GM12878 (cell line): ENCODE measurements at regions not wholly inside any gene's neighbourhood (a gene's known extent, or its start where the extent isn't known, plus 50 kb on each side); places are given as distances from the start of the nearest gene placed in this dataset.

Experiments
- ATAC-seq: fragments of 200-7000 bp; cut with Tn5 transposase; 3 replicates; pipeline ENCODE4 v1.9.1; 2020; ENCODE audit warnings: mild to moderate bottlenecking, moderate library complexity
- BruUV-seq: library from RNA; stranded (reverse); fragments of 400-500 nt; replicated peaks from 2 replicates; lab custom pipeline; 2021; lab: Mats Ljungman, UMichigan
- CTCF ChIA-PET: fragments of 300-600 bp; sonication (Branson Sonifier 250); formaldehyde crosslinking; extraction: SDS; loops from one replicate; lab custom pipeline; 2021; ENCODE audit warnings: inconsistent platforms; lab: Yijun Ruan, JAX
- POLR2A ChIA-PET: fragments of 350-600 bp; formaldehyde crosslinking; extraction: SDS; loops from one replicate; lab custom pipeline; 2021; ENCODE audit warnings: inconsistent platforms; lab: Charles Lee
- RAD21 ChIA-PET: fragments of 300-600 bp; sonication (Branson Sonifier 250); formaldehyde crosslinking; loops from one replicate; lab custom pipeline; 2023; ENCODE audit warnings: antibody characterized with exemption; ENCODE audit not compliant: unreplicated experiment; lab: Charles Lee
- SMC1A ChIA-PET: fragments of 300-600 bp; sonication (Branson Sonifier 250); formaldehyde crosslinking; loops from one replicate; lab custom pipeline; 2023; ENCODE audit not compliant: unreplicated experiment, uncharacterized antibody; lab: Charles Lee
- DNase-seq: peaks from one replicate; pipeline ENCODE4 v3.0.0-alpha.2; 2011; ENCODE audit warnings: low read depth, low spot score
- FAIRE-seq: peaks from 3 replicates; lab custom pipeline; 2011; peaks lifted over from hg19 to GRCh38; lab: Jason Lieb, UNC
- H2AFZ ChIP-seq: 2 replicates; pipeline ENCODE4 v1.6.0; 2011; ENCODE audit warnings: low read depth, low read length, control low read depth; ENCODE audit not compliant: control insufficient read depth
- H3K27ac ChIP-seq: 2 replicates; pipeline ENCODE4 v1.5.1; 2011; ENCODE audit warnings: control low read depth; ENCODE audit not compliant: control insufficient read depth, insufficient read depth
- H3K27me3 ChIP-seq, 2 experiments: replicated peaks in 1 of 2; 2 replicates each; pipeline versions ENCODE4 v1.6.0 to v1.6.1; 2011; ENCODE audit warnings: low read length in 1 of 2; ENCODE audit not compliant: control insufficient read depth in 2 of 2, insufficient read depth in 2 of 2
- H3K36me3 ChIP-seq, 2 experiments: 2 replicates each; pipeline ENCODE4 v1.5.1; 2011; ENCODE audit warnings: low read length in 1 of 2; ENCODE audit not compliant: control insufficient read depth in 2 of 2, insufficient read depth in 2 of 2
- H3K4me1 ChIP-seq: 2 replicates; pipeline ENCODE4 v1.6.1; 2011; ENCODE audit warnings: mild to moderate bottlenecking, low read length, moderate library complexity, mixed read lengths; ENCODE audit not compliant: control insufficient read depth, insufficient read depth
- H3K4me2 ChIP-seq: 2 replicates; pipeline ENCODE4 v1.6.0; 2011; ENCODE audit warnings: control low read depth; ENCODE audit not compliant: control insufficient read depth, insufficient read depth
- H3K4me3 ChIP-seq: fragments of 200-600 bp; sonication (generic); 2 replicates; pipeline ENCODE4 v1.5.1; 2016
- H3K79me2 ChIP-seq: 2 replicates; pipeline ENCODE4 v1.6.0; 2011; ENCODE audit warnings: low read length; ENCODE audit not compliant: control insufficient read depth, insufficient read depth
- H3K9ac ChIP-seq: 2 replicates; pipeline ENCODE4 v1.8.0; 2011; ENCODE audit warnings: low read length, control low read depth, mixed read lengths; ENCODE audit not compliant: control insufficient read depth, insufficient read depth
- H3K9me3 ChIP-seq: replicated peaks from 3 replicates; pipeline ENCODE4 v1.5.1; 2011; ENCODE audit warnings: mild to moderate bottlenecking, low read length; ENCODE audit not compliant: control insufficient read depth, insufficient read depth
- H4K20me1 ChIP-seq: 2 replicates; pipeline ENCODE4 v1.6.0; 2011; ENCODE audit not compliant: control insufficient read depth, insufficient read depth
- ZNF207 ChIP-seq: fragments of 450-650 bp; IDR thresholded peaks from 2 replicates; pipeline ENCODE4 v1.6.1; 2014; ENCODE audit warnings: antibody characterized with exemption, mild to moderate bottlenecking, borderline replicate concordance
- in situ Hi-C: fragments of 300-500 bp; cut with MboI; formaldehyde crosslinking; loops from 9 replicates; pipeline ENCODE4 v1.14.3; 2018; ENCODE audit warnings: mixed read lengths
- intact Hi-C: fragments of 100-400 bp; cut with micrococcal nuclease; formaldehyde crosslinking; loops from one replicate; pipeline ENCODE4 v1.14.2; 2022; ENCODE audit not compliant: unreplicated experiment
- TF ChIP-seq, protein P1 (sequence below): fragments of 450-650 bp; IDR thresholded peaks from 2 replicates; pipeline ENCODE4 v1.6.1; 2016; ENCODE audit warnings: mild to moderate bottlenecking, moderate library complexity, borderline replicate concordance

DNA sequence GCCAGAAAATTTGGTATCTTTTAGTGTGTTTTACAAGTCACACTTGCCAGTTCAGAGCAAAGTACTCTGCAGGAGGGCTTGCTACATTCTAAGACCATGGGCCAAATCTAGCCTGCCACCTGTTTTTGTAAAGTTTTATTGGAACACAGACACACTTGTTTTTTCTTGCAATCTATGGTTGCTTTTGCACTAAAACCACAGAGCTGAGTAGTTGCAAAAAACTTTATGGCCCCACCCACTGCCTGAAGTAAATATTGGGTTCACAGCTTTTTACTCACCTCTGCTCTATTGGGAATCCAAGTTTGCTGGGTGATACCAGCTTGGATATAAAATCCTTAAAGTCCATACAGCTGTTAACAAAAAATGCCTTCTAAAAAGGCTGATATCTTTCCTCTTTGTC lies 109.0 kb downstream of the ZFP64 start:
- ChIA-PET RAD21 (interaction anchor here (1.4 kb wide), 1 partner anchor 382 kb away, joined by 5 read pairs; no protein-coding TSS in a partner anchor), CTCF (interaction anchor here (0.9 to 1.6 kb wide), 4 partner anchors 308 to 486 kb away, joined by 3 to 7 read pairs (median 3); no protein-coding TSS in a partner anchor), SMC1A (interaction anchor here (0.7 kb wide), 1 partner anchor 711 kb away, joined by 3 read pairs; no protein-coding TSS in a partner anchor), POLR2A (no interaction called here)
- intact Hi-C loops: loop anchor here (2.0 to 5.0 kb wide), 3 partner anchors 285 to 444 kb away; no protein-coding TSS in a partner anchor
- no peaks in the 10 kb centered on the region for H3K36me3 ChIP-seq
- no peak overlapping the region for H3K4me2 ChIP-seq
- no peak for FAIRE-seq
- no peaks in the 10 kb centered on the region; the same call in 2 of the 3 replicates for H3K9me3 ChIP-seq
- no peak overlapping the region for H3K4me3 ChIP-seq
- no peak for ATAC-seq
- no TSS peak for BruUV-seq
- no peaks in the 10 kb centered on the region for H3K4me1 ChIP-seq
- no peaks in the 10 kb centered on the region for H3K27me3 ChIP-seq
- no peak overlapping the region for H2AFZ ChIP-seq
- H3K27ac ChIP-seq: no peak overlapping the region
- TF ChIP-seq, protein P1, sequence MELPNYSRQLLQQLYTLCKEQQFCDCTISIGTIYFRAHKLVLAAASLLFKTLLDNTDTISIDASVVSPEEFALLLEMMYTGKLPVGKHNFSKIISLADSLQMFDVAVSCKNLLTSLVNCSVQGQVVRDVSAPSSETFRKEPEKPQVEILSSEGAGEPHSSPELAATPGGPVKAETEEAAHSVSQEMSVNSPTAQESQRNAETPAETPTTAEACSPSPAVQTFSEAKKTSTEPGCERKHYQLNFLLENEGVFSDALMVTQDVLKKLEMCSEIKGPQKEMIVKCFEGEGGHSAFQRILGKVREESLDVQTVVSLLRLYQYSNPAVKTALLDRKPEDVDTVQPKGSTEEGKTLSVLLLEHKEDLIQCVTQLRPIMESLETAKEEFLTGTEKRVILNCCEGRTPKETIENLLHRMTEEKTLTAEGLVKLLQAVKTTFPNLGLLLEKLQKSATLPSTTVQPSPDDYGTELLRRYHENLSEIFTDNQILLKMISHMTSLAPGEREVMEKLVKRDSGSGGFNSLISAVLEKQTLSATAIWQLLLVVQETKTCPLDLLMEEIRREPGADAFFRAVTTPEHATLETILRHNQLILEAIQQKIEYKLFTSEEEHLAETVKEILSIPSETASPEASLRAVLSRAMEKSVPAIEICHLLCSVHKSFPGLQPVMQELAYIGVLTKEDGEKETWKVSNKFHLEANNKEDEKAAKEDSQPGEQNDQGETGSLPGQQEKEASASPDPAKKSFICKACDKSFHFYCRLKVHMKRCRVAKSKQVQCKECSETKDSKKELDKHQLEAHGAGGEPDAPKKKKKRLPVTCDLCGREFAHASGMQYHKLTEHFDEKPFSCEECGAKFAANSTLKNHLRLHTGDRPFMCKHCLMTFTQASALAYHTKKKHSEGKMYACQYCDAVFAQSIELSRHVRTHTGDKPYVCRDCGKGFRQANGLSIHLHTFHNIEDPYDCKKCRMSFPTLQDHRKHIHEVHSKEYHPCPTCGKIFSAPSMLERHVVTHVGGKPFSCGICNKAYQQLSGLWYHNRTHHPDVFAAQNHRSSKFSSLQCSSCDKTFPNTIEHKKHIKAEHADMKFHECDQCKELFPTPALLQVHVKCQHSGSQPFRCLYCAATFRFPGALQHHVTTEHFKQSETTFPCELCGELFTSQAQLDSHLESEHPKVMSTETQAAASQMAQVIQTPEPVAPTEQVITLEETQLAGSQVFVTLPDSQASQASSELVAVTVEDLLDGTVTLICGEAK: peak; percentile 18; the same call in 1 of the 2 replicates
- TF ChIP-seq ZNF207: no peak
- no peaks in the 10 kb centered on the region for H4K20me1 ChIP-seq
- in situ Hi-C loops: no loop called here
- no peak overlapping the region for H3K9ac ChIP-seq
- H3K79me2 ChIP-seq: no peaks in the 10 kb centered on the region
- DNase-seq: no peak
